ENCODE measurements at regions not wholly inside any gene's neighbourhood (a gene's known extent, or its start where the extent isn't known, plus 50 kb on each side); places are given as distances from the start of the nearest gene placed in this dataset.

DNA sequence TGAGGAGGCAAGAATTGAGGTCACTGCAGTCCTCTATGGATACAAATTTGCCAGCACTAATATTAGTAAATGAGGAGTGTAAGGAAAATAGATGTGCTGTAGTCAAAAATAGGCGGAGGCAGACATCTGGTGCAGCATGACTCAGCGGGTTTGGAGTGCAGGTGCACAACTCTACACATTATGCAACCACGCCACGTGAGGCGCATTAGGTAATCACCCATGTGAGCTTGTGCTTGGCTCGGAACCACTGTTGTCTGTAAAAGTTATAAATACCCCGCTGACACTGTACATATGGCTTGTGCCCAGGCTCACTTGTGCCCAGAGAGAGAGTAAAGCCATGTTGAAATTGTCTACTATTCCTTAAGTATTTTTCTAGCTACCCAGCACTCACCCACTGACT lies 623.5 kb upstream of the NUDT12 start:
- TF ChIP-seq, protein P1, sequence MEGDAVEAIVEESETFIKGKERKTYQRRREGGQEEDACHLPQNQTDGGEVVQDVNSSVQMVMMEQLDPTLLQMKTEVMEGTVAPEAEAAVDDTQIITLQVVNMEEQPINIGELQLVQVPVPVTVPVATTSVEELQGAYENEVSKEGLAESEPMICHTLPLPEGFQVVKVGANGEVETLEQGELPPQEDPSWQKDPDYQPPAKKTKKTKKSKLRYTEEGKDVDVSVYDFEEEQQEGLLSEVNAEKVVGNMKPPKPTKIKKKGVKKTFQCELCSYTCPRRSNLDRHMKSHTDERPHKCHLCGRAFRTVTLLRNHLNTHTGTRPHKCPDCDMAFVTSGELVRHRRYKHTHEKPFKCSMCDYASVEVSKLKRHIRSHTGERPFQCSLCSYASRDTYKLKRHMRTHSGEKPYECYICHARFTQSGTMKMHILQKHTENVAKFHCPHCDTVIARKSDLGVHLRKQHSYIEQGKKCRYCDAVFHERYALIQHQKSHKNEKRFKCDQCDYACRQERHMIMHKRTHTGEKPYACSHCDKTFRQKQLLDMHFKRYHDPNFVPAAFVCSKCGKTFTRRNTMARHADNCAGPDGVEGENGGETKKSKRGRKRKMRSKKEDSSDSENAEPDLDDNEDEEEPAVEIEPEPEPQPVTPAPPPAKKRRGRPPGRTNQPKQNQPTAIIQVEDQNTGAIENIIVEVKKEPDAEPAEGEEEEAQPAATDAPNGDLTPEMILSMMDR (conservative IDR thresholded peaks at IDR 0.05; ENCODE audit: low read length) = no peak
- TF ChIP-seq EZH2phosphoT487 (IDR thresholded peaks at IDR 0.05; ENCODE audit: borderline replicate concordance, low read depth, low read length) = no peak
